ENCODE measurements at regions not wholly inside any gene's neighbourhood (a gene's known extent, or its start where the extent isn't known, plus 50 kb on each side); places are given as distances from the start of the nearest gene placed in this dataset.

DNA sequence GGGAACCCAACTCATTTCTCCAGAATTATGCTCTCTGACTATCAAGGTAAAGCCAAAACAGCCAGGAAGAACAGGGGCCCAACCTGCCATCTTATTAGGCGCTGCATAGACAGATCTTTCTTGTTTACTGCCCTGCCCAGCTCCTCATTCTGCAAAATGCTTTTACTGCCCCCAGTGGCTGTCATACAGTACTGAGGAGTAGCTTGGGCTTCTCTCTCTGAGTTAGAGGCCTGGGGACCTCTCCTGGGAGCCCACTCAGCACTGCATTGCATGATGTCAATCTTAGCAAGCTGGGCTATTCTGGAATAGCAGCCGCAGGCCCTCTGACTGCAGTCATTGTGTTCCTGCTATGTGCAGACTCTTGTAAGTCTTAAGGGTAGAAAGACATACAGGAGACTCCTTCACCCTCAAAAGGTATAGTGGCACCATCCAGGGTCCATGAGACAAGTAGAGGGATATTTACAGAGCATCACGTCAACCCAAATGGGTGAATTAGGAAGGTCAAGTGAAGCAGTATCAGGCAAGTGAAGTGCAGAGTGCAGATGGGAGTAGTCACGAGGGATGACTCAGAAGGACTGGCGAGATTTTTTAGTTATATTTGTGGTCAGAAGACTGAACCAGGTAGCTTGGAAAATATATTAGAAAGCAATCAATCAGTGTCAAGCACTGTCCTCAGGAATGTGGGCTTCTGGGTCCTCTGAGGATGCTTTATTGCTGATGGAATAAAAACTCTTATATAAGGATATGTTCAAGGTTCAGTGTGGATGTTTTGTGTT lies 294.1 kb upstream of the SFRP2 start:
- no peak overlapping the region for H3K4me3 ChIP-seq (ENCODE audit: low read depth, low read length)
- no peaks in the 10 kb centered on the region for H3K36me3 ChIP-seq (ENCODE audit: control insufficient read depth, insufficient read depth, low read length)
- peak; percentile 19 for DNase-seq (ENCODE audit: low read depth)
- TF ChIP-seq, protein P1, sequence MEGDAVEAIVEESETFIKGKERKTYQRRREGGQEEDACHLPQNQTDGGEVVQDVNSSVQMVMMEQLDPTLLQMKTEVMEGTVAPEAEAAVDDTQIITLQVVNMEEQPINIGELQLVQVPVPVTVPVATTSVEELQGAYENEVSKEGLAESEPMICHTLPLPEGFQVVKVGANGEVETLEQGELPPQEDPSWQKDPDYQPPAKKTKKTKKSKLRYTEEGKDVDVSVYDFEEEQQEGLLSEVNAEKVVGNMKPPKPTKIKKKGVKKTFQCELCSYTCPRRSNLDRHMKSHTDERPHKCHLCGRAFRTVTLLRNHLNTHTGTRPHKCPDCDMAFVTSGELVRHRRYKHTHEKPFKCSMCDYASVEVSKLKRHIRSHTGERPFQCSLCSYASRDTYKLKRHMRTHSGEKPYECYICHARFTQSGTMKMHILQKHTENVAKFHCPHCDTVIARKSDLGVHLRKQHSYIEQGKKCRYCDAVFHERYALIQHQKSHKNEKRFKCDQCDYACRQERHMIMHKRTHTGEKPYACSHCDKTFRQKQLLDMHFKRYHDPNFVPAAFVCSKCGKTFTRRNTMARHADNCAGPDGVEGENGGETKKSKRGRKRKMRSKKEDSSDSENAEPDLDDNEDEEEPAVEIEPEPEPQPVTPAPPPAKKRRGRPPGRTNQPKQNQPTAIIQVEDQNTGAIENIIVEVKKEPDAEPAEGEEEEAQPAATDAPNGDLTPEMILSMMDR (IDR thresholded peaks at IDR 0.05; ENCODE audit: insufficient read depth, low read length, poor library complexity, severe bottlenecking) = peak; percentile 59
- H3K27me3 ChIP-seq (ENCODE audit: control insufficient read depth, insufficient read depth, low read length) = no peaks in the 10 kb centered on the region

- no peaks in the 10 kb centered on the region for H3K36me3 ChIP-seq (ENCODE audit: control insufficient read depth, insufficient read depth, low read length)
- DNase-seq (ENCODE audit: low read depth) = no peak
These were observed 292.5 kb upstream of the SFRP2 start for GRCh38 chr4:154081391-154081790.

GRCh38 chr4:154078504-154079350 lies 289.8 kb upstream of the SFRP2 start:
- no peak for DNase-seq (ENCODE audit: low read depth)
- Histone ChIP-seq H3K4me3 (ENCODE audit: low read depth, low read length) (no peak overlapping the region), H3K27me3 (ENCODE audit: control insufficient read depth, insufficient read depth, low read length) (no peaks in the 10 kb centered on the region), H3K36me3 (ENCODE audit: control insufficient read depth, insufficient read depth, low read length) (no peaks in the 10 kb centered on the region)
- TF ChIP-seq, protein P1 (IDR thresholded peaks at IDR 0.05; ENCODE audit: insufficient read depth, low read length, poor library complexity, severe bottlenecking) = no peak

More at GRCh38 chr4:154081391-154081790, 292.5 kb upstream of the SFRP2 start:
- no peak overlapping the region for H3K4me3 ChIP-seq (ENCODE audit: low read depth, low read length)
- TF ChIP-seq, protein P1 (IDR thresholded peaks at IDR 0.05; ENCODE audit: insufficient read depth, low read length, poor library complexity, severe bottlenecking) = no peak
- H3K27me3 ChIP-seq (ENCODE audit: control insufficient read depth, insufficient read depth, low read length) = no peaks in the 10 kb centered on the region

- TF ChIP-seq, protein P1 (IDR thresholded peaks at IDR 0.05; ENCODE audit: insufficient read depth, low read length, poor library complexity, severe bottlenecking) = no peak
- Histone ChIP-seq H3K27me3 (ENCODE audit: control insufficient read depth, insufficient read depth, low read length) (no peaks in the 10 kb centered on the region), H3K4me3 (ENCODE audit: low read depth, low read length) (no peak overlapping the region), H3K36me3 (ENCODE audit: control insufficient read depth, insufficient read depth, low read length) (no peaks in the 10 kb centered on the region)
- no peak for DNase-seq (ENCODE audit: low read depth)
These were observed 288.0 kb upstream of the SFRP2 start for GRCh38 chr4:154076921-154077320.

- TF ChIP-seq, protein P1 (IDR thresholded peaks at IDR 0.05; ENCODE audit: insufficient read depth, low read length, poor library complexity, severe bottlenecking) = no peak
- no peaks in the 10 kb centered on the region for H3K27me3 ChIP-seq (ENCODE audit: control insufficient read depth, insufficient read depth, low read length)
- no peaks in the 10 kb centered on the region for H3K36me3 ChIP-seq (ENCODE audit: control insufficient read depth, insufficient read depth, low read length)
- no peak overlapping the region for H3K4me3 ChIP-seq (ENCODE audit: low read depth, low read length)
- peak; percentile 74 for DNase-seq (ENCODE audit: low read depth)
These were observed 284.4 kb upstream of the SFRP2 start for GRCh38 chr4:154073107-154073822.

Measured in kidney epithelial cell (primary cell).